Small intestine (tissue), 7 donors: ENCODE measurements at regions not wholly inside any gene's neighbourhood (a gene's known extent, or its start where the extent isn't known, plus 50 kb on each side); places are given as distances from the start of the nearest gene placed in this dataset.

Experiments used
- DNase-seq, 2 donors: peaks; one replicate each; pipeline versions ENCODE4 v3.0.0 to v3.0.0-alpha.2; 2013
- FAIRE-seq: peaks from 2 replicates; lab custom pipeline; 2012; peaks lifted over from hg19 to GRCh38; lab: Jason Lieb, UNC
- H3K27ac ChIP-seq, 3 donors: one replicate each; pipeline ENCODE4 v1.5.1; 2013; ENCODE audit warnings: low read length in 2 of 3, mild to moderate bottlenecking in 2 of 3, control low read depth in 1 of 3, inconsistent platforms in 1 of 3, low read depth in 1 of 3, moderate library complexity in 1 of 3
- H3K27me3 ChIP-seq, 3 donors: one replicate each; pipeline ENCODE4 v1.6.1; 2013; ENCODE audit warnings: low read length in 3 of 3, inconsistent platforms in 1 of 3; ENCODE audit not compliant: control insufficient read depth in 3 of 3, insufficient read depth in 3 of 3
- H3K36me3 ChIP-seq, 3 donors: one replicate each; pipeline ENCODE4 v1.6.1; 2013; ENCODE audit warnings: low read length in 3 of 3, inconsistent platforms in 1 of 3, low read depth in 1 of 3, mild to moderate bottlenecking in 1 of 3, moderate library complexity in 1 of 3; ENCODE audit not compliant: control insufficient read depth in 3 of 3, insufficient read depth in 2 of 3
- H3K4me1 ChIP-seq, 3 donors: one replicate each; pipeline ENCODE4 v1.6.1; 2013; ENCODE audit warnings: low read length in 2 of 3, inconsistent platforms in 1 of 3, low read depth in 1 of 3, mild to moderate bottlenecking in 1 of 3, moderate library complexity in 1 of 3; ENCODE audit not compliant: control insufficient read depth in 3 of 3, insufficient read depth in 2 of 3
- H3K4me3 ChIP-seq, 3 donors: one replicate each; pipeline ENCODE4 v1.5.1; 2013; ENCODE audit warnings: low read length in 3 of 3, control low read depth in 1 of 3, inconsistent platforms in 1 of 3, low read depth in 1 of 3, mild to moderate bottlenecking in 1 of 3, moderate library complexity in 1 of 3
- H3K9me3 ChIP-seq, 2 donors: one replicate each; pipeline ENCODE4 v1.6.1; 2013; ENCODE audit warnings: low read depth in 1 of 2, low read length in 1 of 2; ENCODE audit not compliant: control insufficient read depth in 2 of 2, insufficient read depth in 1 of 2
- WGBS, 3 donors: extraction: QIAGEN DNeasy Blood & Tissue Kit; methylation state at CpG; one replicate each; pipeline ENCODE4 v1.1.7; 2013; 5-methylcytosine and 5-hydroxymethylcytosine counted together
- donor health status: healthy with polysubstance abuse.
- donor health status: control.
- donor health status: control.
- donor health status: Bipolar disorder and iron deficiency.
- donor health status: healthy.

DNA sequence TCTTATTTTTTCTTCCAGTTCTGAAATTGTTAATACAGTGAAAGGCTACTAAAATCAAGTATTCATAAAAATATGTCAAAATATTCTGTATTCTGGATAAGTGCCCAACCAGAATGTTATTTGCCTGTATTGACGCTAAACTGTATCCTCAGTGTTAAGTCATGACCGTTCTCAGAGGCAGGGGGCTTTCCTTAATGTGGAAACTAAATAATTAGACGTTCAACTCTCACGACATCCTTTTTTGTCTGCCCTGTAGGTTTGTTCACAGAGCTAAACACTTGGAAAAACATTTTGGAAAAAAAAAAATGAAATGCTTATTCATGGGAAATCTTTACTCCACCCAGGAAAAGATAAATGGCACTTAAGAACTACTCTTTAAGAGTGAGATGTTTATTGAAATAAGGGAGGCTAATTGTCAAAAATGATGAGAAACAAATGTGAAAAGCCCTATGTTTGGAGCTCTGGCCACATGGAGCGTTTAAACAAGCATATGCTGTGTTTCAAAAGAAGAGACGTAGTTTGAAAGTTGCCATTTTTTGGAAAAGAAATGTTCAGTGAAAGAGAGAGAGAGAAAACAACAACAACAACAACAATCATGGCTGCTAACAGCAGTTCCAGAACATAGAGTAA is 453.1 kb upstream of the MARCKS start:
- FAIRE-seq (no peak), DNase-seq (no peak)
- Histone ChIP-seq H3K36me3 (no peaks in the 10 kb centered on the region), H3K9me3 (no peaks in the 10 kb centered on the region), H3K27me3 (no peaks in the 10 kb centered on the region), H3K4me3 (no peak overlapping the region), H3K27ac (no peak overlapping the region), H3K4me1 (no peaks in the 10 kb centered on the region)
- WGBS, 3 donors, result 72 to 86% (median 82%) methylated on average over 6 of the region's 6 CpGs

DNA sequence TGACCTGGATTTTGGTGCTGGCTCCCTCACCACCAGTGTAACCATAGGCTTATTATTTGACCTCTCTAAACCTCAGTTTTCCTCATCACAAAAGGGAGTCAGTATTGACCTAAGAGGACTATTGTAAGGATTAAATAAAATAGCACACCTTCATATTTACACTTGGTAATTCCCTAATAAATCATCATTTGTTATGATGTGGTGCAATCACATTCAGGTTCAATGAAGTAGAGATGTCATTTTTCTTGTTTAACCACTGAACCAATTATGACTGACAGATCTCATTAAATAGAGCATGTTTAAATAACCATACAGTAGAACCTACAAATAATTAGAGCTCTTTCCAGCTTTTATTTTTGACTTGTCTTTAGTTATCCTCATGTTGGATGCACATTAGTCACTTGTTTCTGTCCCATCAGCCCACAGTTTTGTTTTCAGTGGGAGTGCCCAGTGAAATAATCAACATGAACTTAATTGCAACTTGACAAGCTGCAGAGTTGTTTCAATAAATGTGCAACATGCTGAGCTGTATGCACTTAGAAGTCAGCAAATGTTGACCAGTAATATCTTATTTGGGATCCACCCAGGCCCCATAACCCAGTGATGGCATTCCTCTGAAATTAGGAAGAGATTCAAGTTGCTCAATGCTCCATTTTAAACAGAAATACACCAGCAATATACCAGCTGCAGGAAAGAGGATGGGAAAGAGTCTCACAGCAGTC is 451.7 kb upstream of the MARCKS start:
- no peak for DNase-seq
- H3K36me3 ChIP-seq, result no peaks in the 10 kb centered on the region
- FAIRE-seq, result no peak

DNA sequence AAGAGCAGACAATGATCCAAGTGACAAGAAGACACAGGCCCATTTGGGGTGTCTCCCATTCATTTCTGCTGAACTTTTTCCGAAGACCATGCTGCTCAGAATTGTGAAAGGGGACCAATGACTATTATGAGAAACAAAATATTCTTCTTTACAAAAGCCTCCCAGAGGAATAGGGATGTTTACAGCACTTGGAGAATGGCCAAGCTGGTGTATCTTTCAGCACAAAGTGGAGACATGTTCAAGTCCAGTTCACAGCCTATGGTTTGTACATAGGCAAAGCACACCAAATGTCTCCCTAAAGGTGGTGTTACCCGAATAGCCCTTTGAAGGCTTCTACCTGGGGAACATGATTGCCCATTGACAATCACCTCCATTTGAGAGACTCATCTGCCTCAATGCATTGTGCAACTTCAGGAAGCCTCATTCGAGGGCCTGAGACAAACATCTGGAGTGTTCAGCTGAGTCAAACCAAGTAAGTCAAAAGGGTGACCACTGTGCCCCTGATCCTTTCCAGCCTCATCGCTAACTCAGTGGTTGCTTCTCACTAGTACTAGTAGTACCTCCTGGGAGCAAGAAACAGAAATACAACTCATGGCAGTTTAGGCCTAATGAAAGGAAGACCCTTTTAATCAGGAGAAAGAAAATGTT is 451.0 kb upstream of the MARCKS start:
- FAIRE-seq (no peak), DNase-seq (no peak)
- no peak overlapping the region for H3K27ac ChIP-seq
- no peaks in the 10 kb centered on the region for H3K9me3 ChIP-seq
- H3K27me3 ChIP-seq, result no peaks in the 10 kb centered on the region
- WGBS, 3 donors, result 73 to 87% (median 81%) methylated on average over 4 of the region's 4 CpGs
- H3K4me1 ChIP-seq, result no peaks in the 10 kb centered on the region
- H3K4me3 ChIP-seq, result no peak overlapping the region
- H3K36me3 ChIP-seq, result no peaks in the 10 kb centered on the region

More for the DNA sequence above, 451.7 kb upstream of the MARCKS start:
- H3K27me3 ChIP-seq, result no peaks in the 10 kb centered on the region
- H3K27ac ChIP-seq, result no peak overlapping the region
- no peak overlapping the region for H3K4me3 ChIP-seq
- no peaks in the 10 kb centered on the region for H3K9me3 ChIP-seq
- H3K4me1 ChIP-seq, result no peaks in the 10 kb centered on the region

- no peaks in the 10 kb centered on the region for H3K4me1 ChIP-seq
- DNase-seq (peak; percentile 42 to 71), FAIRE-seq (no peak)
- no peak overlapping the region for H3K4me3 ChIP-seq
- no peak overlapping the region for H3K27ac ChIP-seq
- no peaks in the 10 kb centered on the region for H3K9me3 ChIP-seq
- no peaks in the 10 kb centered on the region for H3K36me3 ChIP-seq
- no peaks in the 10 kb centered on the region for H3K27me3 ChIP-seq
Measured at GRCh38 chr6:113411011-113411410, 446.1 kb upstream of the MARCKS start.

DNA sequence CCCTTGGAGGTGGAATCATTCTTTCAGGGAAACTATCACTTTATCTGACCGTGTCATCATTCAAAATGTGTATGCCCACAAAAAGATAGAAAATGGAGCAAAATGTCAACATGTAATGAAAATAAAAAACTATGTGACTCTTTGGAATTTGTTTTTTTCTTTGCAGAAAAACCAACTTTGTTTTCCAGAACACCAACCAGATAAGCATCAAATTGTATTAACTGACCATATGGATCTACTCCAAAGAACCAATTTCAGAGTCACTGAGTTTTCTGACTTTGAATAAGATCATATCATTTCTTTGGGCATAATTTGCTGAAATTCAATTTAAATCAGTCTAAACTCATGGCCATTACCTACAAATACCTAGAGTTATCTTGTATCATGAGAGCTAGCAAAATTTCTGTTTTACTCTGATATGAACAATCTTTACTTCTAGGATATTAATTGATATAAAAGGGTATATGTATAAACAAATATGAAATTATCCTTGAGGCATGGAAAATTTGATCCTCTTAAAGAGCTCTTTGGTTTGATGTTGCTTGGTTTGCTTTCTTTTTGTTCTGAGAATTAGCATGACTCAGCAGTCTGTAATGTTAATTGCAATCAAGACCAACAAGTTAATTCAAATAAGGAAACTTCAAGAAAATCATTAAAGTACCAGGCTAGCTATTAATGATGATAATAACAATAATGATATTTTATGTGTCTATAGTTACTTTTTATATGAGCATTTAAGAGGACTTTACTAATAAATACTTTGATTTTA is 444.4 kb upstream of the MARCKS start:
- FAIRE-seq, result peak; percentile 85
- WGBS, 3 donors, result 85 to 98% (median 97%) methylated on average over 1 of the region's 1 CpG
- Histone ChIP-seq H3K4me1 (no peaks in the 10 kb centered on the region), H3K9me3 (no peaks in the 10 kb centered on the region), H3K27ac (no peak overlapping the region), H3K36me3 (no peaks in the 10 kb centered on the region), H3K4me3 (no peak overlapping the region), H3K27me3 (no peaks in the 10 kb centered on the region)
- no peak for DNase-seq

- no peak overlapping the region for H3K4me3 ChIP-seq
- FAIRE-seq (no peak), DNase-seq (peak; percentile 19 to 44)
- no peaks in the 10 kb centered on the region for H3K4me1 ChIP-seq
- WGBS, 3 donors, result 14 to 45% (median 32%) methylated on average over 3 of the region's 3 CpGs
- no peaks in the 10 kb centered on the region for H3K9me3 ChIP-seq
- no peak overlapping the region for H3K27ac ChIP-seq
- no peaks in the 10 kb centered on the region for H3K27me3 ChIP-seq
- H3K36me3 ChIP-seq, result no peaks in the 10 kb centered on the region
Measured at GRCh38 chr6:113414511-113414910, 442.6 kb upstream of the MARCKS start.

GRCh38 chr6:113416170-113416569 is 441.0 kb upstream of the MARCKS start:
- H3K9me3 ChIP-seq, result no peaks in the 10 kb centered on the region
- FAIRE-seq (no peak), DNase-seq (no peak)
- no peak overlapping the region for H3K4me3 ChIP-seq
- H3K27me3 ChIP-seq, result no peaks in the 10 kb centered on the region
- no peaks in the 10 kb centered on the region for H3K36me3 ChIP-seq
- 76 to 88% (median 86%) methylated on average over 1 of the region's 1 CpG for WGBS, 3 donors
- H3K4me1 ChIP-seq, result no peaks in the 10 kb centered on the region
- no peak overlapping the region for H3K27ac ChIP-seq

DNA sequence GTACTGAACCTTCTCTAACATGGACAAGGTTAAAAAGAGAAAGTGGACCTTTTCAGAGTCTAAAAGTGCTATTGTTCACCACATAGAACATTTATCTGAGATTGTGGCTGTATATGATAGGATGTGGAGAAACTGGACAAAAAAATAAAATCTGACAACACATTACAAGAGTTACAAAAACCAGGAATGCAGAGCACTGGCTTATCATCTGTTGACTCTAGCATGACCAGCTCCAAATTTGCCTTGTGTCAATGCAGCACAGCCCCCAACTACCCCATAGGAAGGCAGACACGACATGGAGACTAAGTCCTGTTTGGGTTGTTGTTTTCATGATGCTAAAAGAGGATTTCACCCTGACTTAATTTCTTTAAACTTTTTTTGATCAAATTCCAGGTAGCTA is 436.9 kb upstream of the MARCKS start:
- H3K4me1 ChIP-seq, result no peaks in the 10 kb centered on the region
- H3K9me3 ChIP-seq, result no peaks in the 10 kb centered on the region
- no peak overlapping the region for H3K27ac ChIP-seq
- H3K4me3 ChIP-seq, result no peak overlapping the region
- no peak for DNase-seq
- no peak for FAIRE-seq
- H3K27me3 ChIP-seq, result no peaks in the 10 kb centered on the region
- H3K36me3 ChIP-seq, result no peaks in the 10 kb centered on the region
- WGBS, 3 donors, result 77 to 96% (median 83%) methylated on average over 1 of the region's 1 CpG
